Adrenal gland (tissue), 9 donors: ENCODE measurements at regions not wholly inside any gene's neighbourhood (a gene's known extent, or its start where the extent isn't known, plus 50 kb on each side); places are given as distances from the start of the nearest gene placed in this dataset.

Experiments used
- DNase-seq, 7 donors: peaks; one replicate each; pipeline ENCODE4 v3.0.0-alpha.2; 2019 to 2020
- H3K27ac ChIP-seq, 5 donors: fragments of 200-600 bp; sonication (generic) in 4 of 5; 1 replicate in 3 of 5; 2 replicates in 2 of 5; pipeline versions ENCODE4 v1.5.1 to v1.8.0; 2016 to 2020; ENCODE audit warnings: mild to moderate bottlenecking in 1 of 5
- H3K27me3 ChIP-seq: fragments of 200-600 bp; 2 replicates; pipeline ENCODE4 v1.8.0; 2021
- H3K36me3 ChIP-seq, 2 donors: fragments of 200-600 bp; replicated peaks in 1 of 2; 1 replicate in 1 of 2; 2 replicates in 1 of 2; pipeline versions ENCODE4 v1.5.1 to v1.8.0; 2018 to 2022
- H3K4me1 ChIP-seq, 2 donors: fragments of 200-600 bp; replicated peaks in 1 of 2; 1 replicate in 1 of 2; 2 replicates in 1 of 2; pipeline versions ENCODE4 v1.5.1 to v1.8.0; 2018 to 2021
- H3K4me3 ChIP-seq, 4 donors: fragments of 200-600 bp; sonication (generic) in 3 of 4; one replicate each; pipeline ENCODE4 v1.5.1; 2016 to 2018
- H3K9me3 ChIP-seq, 3 donors: fragments of 200-600 bp; sonication (generic) in 1 of 3; replicated peaks in 1 of 3; 1 replicate in 2 of 3; 2 replicates in 1 of 3; pipeline versions ENCODE4 v1.5.1 to v1.8.0; 2016 to 2021
- POLR2A ChIP-seq, 2 donors: fragments of 450-650 bp; IDR thresholded peaks; one replicate each; pipeline ENCODE4 v1.6.1; 2017; ENCODE audit warnings: antibody characterized with exemption in 2 of 2, mild to moderate bottlenecking in 2 of 2, moderate library complexity in 1 of 2
- WGBS, 4 donors: extraction: QIAGEN DNeasy Blood & Tissue Kit in 2 of 4; methylation state at CpG; one replicate each; pipeline versions ENCODE4 v1.1.5 to v1.1.7; 2013 to 2017; 5-methylcytosine and 5-hydroxymethylcytosine counted together
- intact Hi-C, 2 donors: fragments of 100-400 bp; cut with DNase I; formaldehyde crosslinking; loops; one replicate each; pipeline versions ENCODE4 v1.14.1 to v1.15.0; 2022 to 2023
- TF ChIP-seq, protein P1 (sequence below), 6 experiments: fragments of 450-650 bp in 4 of 6; fragments of 200-600 bp in 2 of 6; sonication (generic) in 1 of 6; IDR thresholded peaks; 1 replicate in 5 of 6; 2 replicates in 1 of 6; pipeline versions ENCODE4 v1.5.1 to v1.8.0; 2016 to 2021; ENCODE audit warnings: antibody characterized with exemption in 6 of 6, mild to moderate bottlenecking in 2 of 6, moderate library complexity in 1 of 6
- donor health status: healthy with polysubstance abuse.
- donor health status: Bipolar disorder and iron deficiency.
- donor health status: DM: yes; HTN: yes; CAD: no.
- donor health status: DM: no; HTN: no; CAD: no.
- donor health status: DM: no; HTN: no; CAD: no.

DNA sequence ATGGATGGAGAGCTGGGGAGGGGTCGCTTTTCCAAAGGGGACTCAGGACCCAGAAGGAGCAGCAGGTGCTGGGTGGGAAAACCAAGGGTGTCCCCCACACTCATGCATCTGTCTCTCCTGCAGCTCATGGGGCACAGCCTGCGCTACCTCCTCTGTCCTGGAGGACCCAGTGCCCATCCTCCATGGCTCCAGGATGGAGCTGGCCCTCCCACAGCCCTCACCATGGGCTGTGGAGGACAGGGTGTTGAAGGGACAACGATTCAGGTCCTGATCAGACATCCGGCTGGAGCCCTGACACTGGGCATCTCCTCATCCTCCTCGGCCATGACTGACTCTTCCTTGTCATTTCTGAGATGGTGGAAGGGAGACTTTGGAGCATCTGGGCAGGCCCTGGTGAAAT is 97.9 kb upstream of the SULF2 start:
- H3K27ac ChIP-seq, result no peak overlapping the region
- WGBS, 4 donors, result 73 to 100% (median 82%) methylated on average over 2 to 5 of the region's 5 CpGs
- no peak for DNase-seq

DNA sequence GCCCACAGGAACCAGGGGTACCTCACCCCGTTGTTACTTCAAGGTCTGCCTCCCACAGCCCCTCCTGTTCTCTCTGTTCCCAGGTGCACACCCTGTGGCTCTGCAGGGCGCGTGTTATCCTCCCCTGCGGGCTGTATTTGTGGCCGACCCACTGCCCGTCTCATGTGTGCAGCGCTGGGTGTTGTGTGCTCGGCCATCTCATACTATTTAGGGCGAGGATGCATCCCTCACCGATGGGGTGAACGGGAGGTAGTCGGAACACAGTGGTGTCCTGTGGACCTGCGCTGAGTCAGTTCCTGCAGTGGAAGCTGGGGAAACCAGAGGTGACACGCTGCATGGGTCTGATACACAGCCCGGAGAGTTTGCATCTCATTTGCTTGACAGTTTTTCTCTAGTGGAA is 94.5 kb upstream of the SULF2 start:
- no peak for DNase-seq
- WGBS, 4 donors, result 87 to 93% (median 92%) methylated on average over 15 of the region's 15 CpGs
- Histone ChIP-seq H3K9me3 (no peaks in the 10 kb centered on the region), H3K27me3 (no peaks in the 10 kb centered on the region), H3K4me1 (no peaks in the 10 kb centered on the region), H3K27ac (no peak overlapping the region), H3K36me3 (no peaks in the 10 kb centered on the region), H3K4me3 (no peak overlapping the region)
- intact Hi-C loops, result no loop called here
- TF ChIP-seq, protein P1, sequence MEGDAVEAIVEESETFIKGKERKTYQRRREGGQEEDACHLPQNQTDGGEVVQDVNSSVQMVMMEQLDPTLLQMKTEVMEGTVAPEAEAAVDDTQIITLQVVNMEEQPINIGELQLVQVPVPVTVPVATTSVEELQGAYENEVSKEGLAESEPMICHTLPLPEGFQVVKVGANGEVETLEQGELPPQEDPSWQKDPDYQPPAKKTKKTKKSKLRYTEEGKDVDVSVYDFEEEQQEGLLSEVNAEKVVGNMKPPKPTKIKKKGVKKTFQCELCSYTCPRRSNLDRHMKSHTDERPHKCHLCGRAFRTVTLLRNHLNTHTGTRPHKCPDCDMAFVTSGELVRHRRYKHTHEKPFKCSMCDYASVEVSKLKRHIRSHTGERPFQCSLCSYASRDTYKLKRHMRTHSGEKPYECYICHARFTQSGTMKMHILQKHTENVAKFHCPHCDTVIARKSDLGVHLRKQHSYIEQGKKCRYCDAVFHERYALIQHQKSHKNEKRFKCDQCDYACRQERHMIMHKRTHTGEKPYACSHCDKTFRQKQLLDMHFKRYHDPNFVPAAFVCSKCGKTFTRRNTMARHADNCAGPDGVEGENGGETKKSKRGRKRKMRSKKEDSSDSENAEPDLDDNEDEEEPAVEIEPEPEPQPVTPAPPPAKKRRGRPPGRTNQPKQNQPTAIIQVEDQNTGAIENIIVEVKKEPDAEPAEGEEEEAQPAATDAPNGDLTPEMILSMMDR (IDR thresholded peaks at IDR 0.05), result no peak
- no peak for TF ChIP-seq POLR2A (IDR thresholded peaks at IDR 0.05)

More for the DNA sequence above, 97.9 kb upstream of the SULF2 start:
- no peaks in the 10 kb centered on the region for H3K9me3 ChIP-seq
- no peak for TF ChIP-seq POLR2A (IDR thresholded peaks at IDR 0.05)
- TF ChIP-seq, protein P1 (IDR thresholded peaks at IDR 0.05), result no peak
- intact Hi-C loops, result no loop called here
- H3K36me3 ChIP-seq, result no peaks in the 10 kb centered on the region
- no peak overlapping the region for H3K4me3 ChIP-seq
- no peaks in the 10 kb centered on the region for H3K27me3 ChIP-seq
- H3K4me1 ChIP-seq, result no peaks in the 10 kb centered on the region

DNA sequence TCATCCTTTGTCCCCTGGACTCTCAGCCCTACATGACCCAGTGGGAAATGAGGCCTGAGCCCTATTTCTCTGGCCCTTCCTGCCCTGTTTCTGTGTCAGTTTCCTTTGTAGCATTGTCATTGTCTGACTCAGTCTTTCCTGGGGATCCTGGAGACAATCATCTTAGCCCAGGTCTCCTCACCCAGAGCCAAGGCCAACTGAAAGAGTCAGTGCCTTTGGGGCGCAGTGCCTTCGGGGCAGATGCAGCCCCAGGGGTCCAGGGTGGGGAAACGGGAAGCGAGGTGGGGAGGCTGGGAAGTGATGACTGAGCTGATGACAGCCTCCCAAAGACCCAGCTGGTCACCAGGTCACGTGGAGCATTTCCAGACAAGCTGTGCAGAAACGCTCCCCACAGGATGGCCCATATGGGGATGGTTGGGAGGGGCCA is 93.3 kb upstream of the SULF2 start:
- no peak overlapping the region for H3K27ac ChIP-seq
- no peaks in the 10 kb centered on the region for H3K4me1 ChIP-seq
- TF ChIP-seq, protein P1 (IDR thresholded peaks at IDR 0.05), result no peak
- TF ChIP-seq POLR2A (IDR thresholded peaks at IDR 0.05), result no peak
- no peaks in the 10 kb centered on the region for H3K9me3 ChIP-seq
- 85 to 89% (median 87%) methylated on average over 6 of the region's 6 CpGs for WGBS, 4 donors
- no peak for DNase-seq
- intact Hi-C loops, result no loop called here
- no peak overlapping the region for H3K4me3 ChIP-seq
- no peaks in the 10 kb centered on the region for H3K36me3 ChIP-seq
- H3K27me3 ChIP-seq, result no peaks in the 10 kb centered on the region

DNA sequence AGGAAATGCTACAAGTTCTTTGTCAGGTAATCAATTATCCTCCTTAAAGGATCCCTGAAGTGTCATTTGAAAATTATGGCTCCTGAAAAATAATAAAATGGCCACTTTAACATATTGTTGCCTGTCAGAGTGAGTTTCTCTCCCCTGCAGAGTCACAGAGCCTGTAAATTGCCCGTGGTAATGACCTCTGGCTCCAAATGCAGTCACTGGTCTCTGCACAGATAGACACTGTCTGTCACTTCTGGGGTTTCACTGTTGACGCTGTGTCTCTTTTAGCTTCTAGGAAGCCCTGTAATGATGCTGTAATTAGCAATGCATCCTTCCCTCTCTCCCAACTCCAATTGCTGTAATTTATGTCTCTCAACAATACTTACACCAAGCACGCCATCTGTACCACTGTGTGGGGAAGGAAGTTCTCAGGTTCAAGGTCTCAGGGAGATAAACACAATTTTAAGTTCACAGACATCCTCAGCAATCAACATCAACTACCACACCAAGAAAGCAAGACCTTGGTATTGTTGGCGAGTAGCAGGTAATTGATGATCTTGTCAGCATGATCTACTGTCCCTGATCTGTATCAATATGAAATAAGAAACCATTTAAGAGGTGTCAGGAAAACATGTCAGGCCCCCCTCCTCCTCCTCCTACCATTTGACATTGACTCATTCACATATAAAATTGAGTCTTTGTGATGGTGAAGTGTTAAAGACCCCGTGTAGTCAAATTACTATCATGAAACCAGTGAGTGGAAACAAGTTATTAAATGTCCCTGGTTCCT is 91.2 kb upstream of the SULF2 start:
- Histone ChIP-seq H3K4me3 (no peak overlapping the region), H3K9me3 (no peaks in the 10 kb centered on the region), H3K27ac (no peak overlapping the region), H3K36me3 (no peaks in the 10 kb centered on the region), H3K4me1 (no peaks in the 10 kb centered on the region), H3K27me3 (no peaks in the 10 kb centered on the region)
- WGBS, 4 donors, result 55 to 64% (median 56%) methylated on average over 5 of the region's 5 CpGs
- DNase-seq, result no peak
- TF ChIP-seq, protein P1 (IDR thresholded peaks at IDR 0.05), result no peak
- no peak for TF ChIP-seq POLR2A (IDR thresholded peaks at IDR 0.05)
- intact Hi-C loops, result no loop called here
